ENCODE measurements at regions not wholly inside any gene's neighbourhood (a gene's known extent, or its start where the extent isn't known, plus 50 kb on each side); places are given as distances from the start of the nearest gene placed in this dataset. TPM values are rescaled to one million over a fixed set of nuclear protein-coding genes. Genes with fewer than 3 reads are reported as not detected.

DNA sequence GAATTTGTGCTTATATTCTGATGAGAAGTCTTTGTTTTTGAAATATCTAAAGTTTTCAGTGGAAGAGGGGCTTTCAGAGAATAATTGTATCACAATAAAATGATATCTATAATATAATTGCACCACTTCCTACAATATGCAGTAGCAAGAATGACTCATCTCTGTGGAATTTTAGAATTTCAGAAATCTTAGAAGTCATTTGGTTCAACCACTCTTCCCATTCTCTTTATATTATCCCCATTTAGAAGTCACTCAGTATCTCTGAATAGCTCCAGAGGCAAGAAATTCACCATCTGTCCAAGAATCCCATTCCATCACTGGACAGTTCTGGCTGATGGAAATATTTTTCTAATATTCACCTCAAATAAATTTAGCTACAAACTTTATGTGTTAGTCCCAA, 59.3 kb upstream of the CCDC68 start:
- Histone ChIP-seq H3K27ac (no peak overlapping the region), H3K4me1 (no peaks in the 10 kb centered on the region), H3K36me3 (no peaks in the 10 kb centered on the region), H3K9me3 (no peaks in the 10 kb centered on the region), H3K4me3 (no peak overlapping the region), H3K27me3 (no peaks in the 10 kb centered on the region)
- TF ChIP-seq, protein P1, sequence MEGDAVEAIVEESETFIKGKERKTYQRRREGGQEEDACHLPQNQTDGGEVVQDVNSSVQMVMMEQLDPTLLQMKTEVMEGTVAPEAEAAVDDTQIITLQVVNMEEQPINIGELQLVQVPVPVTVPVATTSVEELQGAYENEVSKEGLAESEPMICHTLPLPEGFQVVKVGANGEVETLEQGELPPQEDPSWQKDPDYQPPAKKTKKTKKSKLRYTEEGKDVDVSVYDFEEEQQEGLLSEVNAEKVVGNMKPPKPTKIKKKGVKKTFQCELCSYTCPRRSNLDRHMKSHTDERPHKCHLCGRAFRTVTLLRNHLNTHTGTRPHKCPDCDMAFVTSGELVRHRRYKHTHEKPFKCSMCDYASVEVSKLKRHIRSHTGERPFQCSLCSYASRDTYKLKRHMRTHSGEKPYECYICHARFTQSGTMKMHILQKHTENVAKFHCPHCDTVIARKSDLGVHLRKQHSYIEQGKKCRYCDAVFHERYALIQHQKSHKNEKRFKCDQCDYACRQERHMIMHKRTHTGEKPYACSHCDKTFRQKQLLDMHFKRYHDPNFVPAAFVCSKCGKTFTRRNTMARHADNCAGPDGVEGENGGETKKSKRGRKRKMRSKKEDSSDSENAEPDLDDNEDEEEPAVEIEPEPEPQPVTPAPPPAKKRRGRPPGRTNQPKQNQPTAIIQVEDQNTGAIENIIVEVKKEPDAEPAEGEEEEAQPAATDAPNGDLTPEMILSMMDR (IDR thresholded peaks at IDR 0.05) = no peak
- no peak for TF ChIP-seq POLR2A (IDR thresholded peaks at IDR 0.05)
- no peak for DNase-seq
- intact Hi-C loops (cut with DNase I; ENCODE audit: low total_unique reads) = no loop called here

- intact Hi-C loops (cut with DNase I; ENCODE audit: low total_unique reads) = no loop called here
- no peak for DNase-seq
These were observed 54.8 kb upstream of the CCDC68 start for GRCh38 chr18:55014095-55014494.

GRCh38 chr18:55013685-55014084, 54.4 kb upstream of the CCDC68 start:
- Histone ChIP-seq H3K27ac (no peak overlapping the region), H3K27me3 (no peaks in the 10 kb centered on the region), H3K4me1 (no peaks in the 10 kb centered on the region), H3K36me3 (no peaks in the 10 kb centered on the region), H3K9me3 (no peaks in the 10 kb centered on the region), H3K4me3 (no peak overlapping the region)
- TF ChIP-seq POLR2A (IDR thresholded peaks at IDR 0.05) = no peak
- TF ChIP-seq, protein P1 (IDR thresholded peaks at IDR 0.05) = no peak
- DNase-seq = no peak
- intact Hi-C loops (cut with DNase I; ENCODE audit: low total_unique reads) = no loop called here

More at GRCh38 chr18:55014095-55014494, 54.8 kb upstream of the CCDC68 start:
- Histone ChIP-seq H3K9me3 (no peaks in the 10 kb centered on the region), H3K4me1 (no peaks in the 10 kb centered on the region), H3K4me3 (no peak overlapping the region), H3K27me3 (no peaks in the 10 kb centered on the region), H3K27ac (no peak overlapping the region), H3K36me3 (no peaks in the 10 kb centered on the region)
- no peak for TF ChIP-seq POLR2A (IDR thresholded peaks at IDR 0.05)
- TF ChIP-seq, protein P1 (IDR thresholded peaks at IDR 0.05) = no peak

GRCh38 chr18:55013086-55013485, 53.8 kb upstream of the CCDC68 start:
- Histone ChIP-seq H3K27ac (no peak overlapping the region), H3K4me3 (no peak overlapping the region), H3K9me3 (no peaks in the 10 kb centered on the region), H3K27me3 (no peaks in the 10 kb centered on the region), H3K36me3 (no peaks in the 10 kb centered on the region), H3K4me1 (no peaks in the 10 kb centered on the region)
- no peak for DNase-seq
- intact Hi-C loops (cut with DNase I; ENCODE audit: low total_unique reads) = no loop called here
- TF ChIP-seq, protein P1 (IDR thresholded peaks at IDR 0.05) = no peak

DNA sequence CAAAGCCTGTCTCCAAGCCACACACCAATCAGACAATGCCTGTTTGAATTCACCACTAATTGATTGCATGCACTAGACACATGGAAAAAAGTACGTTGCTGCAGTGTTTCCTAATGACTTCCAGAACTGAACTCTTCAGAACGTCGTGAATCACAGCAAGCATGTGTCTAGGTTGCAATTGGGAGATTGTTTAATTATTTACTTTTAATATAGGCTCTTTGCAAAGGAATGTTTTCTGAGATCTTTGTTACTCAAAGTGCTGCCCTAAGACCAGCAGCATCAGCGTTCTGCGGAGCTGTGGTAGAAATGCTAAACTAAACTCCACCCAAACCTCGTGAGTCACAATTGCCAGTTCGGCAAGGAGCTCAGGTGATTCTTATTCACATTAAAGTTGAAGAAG, 52.7 kb upstream of the CCDC68 start:
- no peak for DNase-seq
- intact Hi-C loops (cut with DNase I; ENCODE audit: low total_unique reads) = no loop called here
- Histone ChIP-seq H3K4me3 (no peak overlapping the region), H3K27me3 (no peaks in the 10 kb centered on the region), H3K36me3 (no peaks in the 10 kb centered on the region), H3K9me3 (no peaks in the 10 kb centered on the region), H3K4me1 (no peaks in the 10 kb centered on the region), H3K27ac (no peak overlapping the region)
- TF ChIP-seq, protein P1 (IDR thresholded peaks at IDR 0.05) = no peak
- no peak for TF ChIP-seq POLR2A (IDR thresholded peaks at IDR 0.05)

Small RNA genes in the stretch of these regions (small RNA-seq; reads per million reads assigned to genes)
- gene RNA5SP459 = not detected

Data from uterus (tissue), 3 donors.